HG03066 (cell line): ENCODE measurements at regions not wholly inside any gene's neighbourhood (a gene's known extent, or its start where the extent isn't known, plus 50 kb on each side); places are given as distances from the start of the nearest gene placed in this dataset.

Experiments used
- ATAC-seq: cut with Tn5 transposase; IDR thresholded peaks from one replicate; pipeline ENCODE4 v1.9.1; 2021; ENCODE audit warnings: low read depth; ENCODE audit not compliant: unreplicated experiment

GRCh38 chr9:118449554-118449953 is 745.4 kb downstream of the TLR4 start:
- ATAC-seq = no peak

- ATAC-seq = no peak
Measured at GRCh38 chr9:118455259-118455658, 751.1 kb downstream of the TLR4 start.

GRCh38 chr9:118455788-118456187 is 751.6 kb downstream of the TLR4 start:
- no peak for ATAC-seq

DNA sequence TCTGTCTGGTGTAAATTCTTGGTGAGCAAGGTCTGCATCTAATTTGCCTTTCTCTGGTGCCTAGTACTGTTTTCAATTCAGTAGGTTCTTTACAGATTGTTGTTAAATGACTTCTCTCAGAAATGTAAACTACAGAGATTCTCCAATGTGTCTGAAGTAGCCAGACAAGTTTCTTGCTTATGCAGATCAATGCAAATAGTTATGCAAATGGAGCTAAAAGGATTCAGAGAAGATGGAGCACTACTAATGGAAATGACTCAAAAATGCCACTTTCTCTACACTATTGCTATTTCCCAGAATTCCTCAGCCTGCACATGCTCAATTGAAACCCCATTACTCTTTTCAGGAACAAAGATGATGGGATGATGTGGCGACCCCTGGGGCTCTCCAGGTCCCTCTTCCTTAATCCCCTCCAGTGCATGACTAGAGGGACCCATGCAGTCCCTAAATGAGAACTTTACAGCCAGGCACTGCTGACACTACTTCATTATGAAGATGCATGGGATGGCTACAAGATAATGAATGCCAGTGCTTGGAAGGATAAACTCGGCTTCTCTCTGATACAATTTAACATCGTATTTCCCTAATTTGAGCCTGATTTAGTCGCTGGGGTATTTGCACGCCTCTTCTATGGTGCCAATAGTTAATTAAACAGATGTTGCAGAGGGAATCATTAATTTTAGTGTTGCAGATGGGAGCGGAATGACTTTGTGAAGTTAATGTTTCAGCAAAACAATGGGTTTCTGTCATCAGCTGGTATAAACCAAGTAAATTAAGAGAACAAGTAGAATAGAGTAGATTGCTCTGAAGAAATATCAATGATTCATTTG is 753.2 kb downstream of the TLR4 start:
- no peak for ATAC-seq

GRCh38 chr9:118459913-118460312 is 755.7 kb downstream of the TLR4 start:
- no peak for ATAC-seq

GRCh38 chr9:118463419-118463818 is 759.2 kb downstream of the TLR4 start:
- no peak for ATAC-seq

GRCh38 chr9:118473521-118473920 is 769.3 kb downstream of the TLR4 start:
- no peak for ATAC-seq

DNA sequence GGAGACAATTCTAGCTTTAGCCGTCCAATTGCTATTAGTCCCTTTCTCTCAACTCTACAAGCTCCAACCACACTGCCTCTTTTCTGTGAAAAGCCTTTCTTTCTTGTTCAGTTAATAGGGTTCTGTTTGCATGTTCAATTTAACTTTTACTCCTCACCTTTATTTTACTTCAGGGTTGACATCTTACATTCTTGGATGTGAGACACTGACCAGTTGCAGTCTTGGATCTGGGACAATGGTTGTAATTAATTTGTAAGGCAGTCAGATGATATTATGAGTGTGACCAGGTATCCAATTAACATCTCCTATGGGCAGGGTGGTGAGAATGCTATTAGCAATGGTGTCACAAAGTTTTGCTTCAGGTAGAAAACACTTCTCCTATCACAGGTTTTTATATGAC is 774.5 kb downstream of the TLR4 start:
- ATAC-seq = no peak

DNA sequence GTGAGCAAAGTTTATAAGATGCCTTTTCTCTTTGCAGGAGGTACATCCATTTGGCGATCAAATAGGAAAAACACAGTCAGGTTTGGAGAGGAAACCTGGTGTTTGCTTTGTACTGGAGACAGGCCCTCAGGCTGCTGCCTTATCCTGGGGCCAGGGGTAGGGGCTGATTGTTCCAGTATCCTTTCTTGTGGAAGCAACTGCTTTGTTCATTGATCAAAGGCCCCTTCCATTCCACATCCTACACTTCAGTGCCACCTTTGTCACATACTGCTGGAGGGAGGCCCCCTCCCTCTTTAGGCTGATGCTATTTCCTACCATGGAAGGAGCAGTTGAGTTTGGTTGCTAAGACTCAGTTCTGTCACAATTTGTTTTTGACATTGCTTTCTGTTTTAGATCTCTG is 778.1 kb downstream of the TLR4 start:
- no peak for ATAC-seq

- ATAC-seq = no peak
Measured at GRCh38 chr9:118483677-118484076, 779.5 kb downstream of the TLR4 start.

DNA sequence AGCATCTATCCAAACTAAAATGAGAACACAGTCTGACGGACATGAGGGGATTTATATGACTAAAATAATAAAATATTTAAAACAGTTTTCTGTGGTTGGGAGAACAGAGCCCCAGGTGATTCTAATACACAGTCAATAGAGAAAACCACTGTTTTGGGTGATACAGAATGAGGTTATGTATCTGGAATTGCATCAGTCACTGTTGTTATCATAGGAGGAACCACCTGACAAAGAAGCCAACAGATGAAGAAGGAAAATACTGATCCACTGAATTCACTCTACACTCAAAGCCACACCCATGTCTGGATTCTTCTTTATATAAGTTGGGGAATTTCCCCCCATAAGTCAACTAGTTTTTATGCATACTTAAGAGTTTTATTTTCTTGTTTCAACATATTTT is 799.0 kb downstream of the TLR4 start:
- no peak for ATAC-seq

DNA sequence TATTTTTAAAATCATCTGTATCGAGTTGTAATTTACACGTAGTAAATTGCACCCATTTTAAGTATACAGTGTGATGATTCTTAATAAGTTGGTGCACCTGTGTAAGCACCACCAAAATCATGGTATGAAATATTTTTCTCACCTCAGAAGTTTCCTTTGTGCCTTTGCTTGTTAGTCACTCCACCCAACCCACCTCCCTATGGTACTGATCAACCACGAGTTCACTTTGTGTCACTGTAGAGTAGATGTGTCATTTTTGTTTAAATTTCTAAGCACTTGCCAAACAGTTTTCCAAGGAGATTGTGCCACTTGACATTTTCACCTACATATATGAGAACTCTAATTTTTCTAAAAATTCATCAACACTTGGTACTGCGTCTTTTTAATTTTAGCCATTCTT is 806.5 kb downstream of the TLR4 start:
- no peak for ATAC-seq

DNA sequence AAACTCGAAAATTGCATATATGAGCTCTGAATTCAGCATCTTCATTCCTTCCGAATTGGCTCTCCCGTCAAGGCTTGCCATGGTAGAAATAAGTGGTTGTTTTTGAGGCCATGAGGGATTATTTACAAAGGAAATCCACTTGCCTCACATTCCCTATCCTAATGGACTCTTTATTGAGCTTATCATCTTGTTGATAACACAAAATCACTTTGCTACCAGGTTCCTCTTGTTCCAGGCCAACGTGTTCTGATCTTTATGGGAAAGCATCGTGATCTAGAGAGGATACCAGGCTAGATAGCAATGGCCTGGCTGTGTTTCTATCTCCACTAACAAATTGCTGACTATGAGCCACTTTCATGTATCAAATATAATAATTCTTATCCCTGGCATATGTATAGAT is 811.7 kb downstream of the TLR4 start:
- ATAC-seq = no peak

DNA sequence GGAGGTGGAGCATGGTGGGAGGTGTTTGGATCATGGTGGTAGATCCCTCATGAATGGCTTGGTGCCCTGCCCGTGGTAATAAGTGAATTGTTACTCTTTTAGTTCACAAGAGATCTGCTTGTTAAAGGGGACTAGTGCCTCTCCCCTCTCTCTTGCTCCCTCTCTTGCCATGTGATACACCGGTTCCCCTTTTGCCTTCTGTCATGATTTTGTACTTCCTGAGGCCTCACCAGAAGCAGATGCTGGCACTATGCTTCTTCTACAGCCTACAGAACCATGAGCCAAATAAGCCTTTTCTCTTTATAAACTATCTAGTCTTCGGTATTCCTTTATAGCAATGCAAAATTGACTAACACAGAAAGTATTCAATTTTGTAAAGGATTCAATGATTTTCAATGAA is 817.1 kb downstream of the TLR4 start:
- ATAC-seq = no peak

DNA sequence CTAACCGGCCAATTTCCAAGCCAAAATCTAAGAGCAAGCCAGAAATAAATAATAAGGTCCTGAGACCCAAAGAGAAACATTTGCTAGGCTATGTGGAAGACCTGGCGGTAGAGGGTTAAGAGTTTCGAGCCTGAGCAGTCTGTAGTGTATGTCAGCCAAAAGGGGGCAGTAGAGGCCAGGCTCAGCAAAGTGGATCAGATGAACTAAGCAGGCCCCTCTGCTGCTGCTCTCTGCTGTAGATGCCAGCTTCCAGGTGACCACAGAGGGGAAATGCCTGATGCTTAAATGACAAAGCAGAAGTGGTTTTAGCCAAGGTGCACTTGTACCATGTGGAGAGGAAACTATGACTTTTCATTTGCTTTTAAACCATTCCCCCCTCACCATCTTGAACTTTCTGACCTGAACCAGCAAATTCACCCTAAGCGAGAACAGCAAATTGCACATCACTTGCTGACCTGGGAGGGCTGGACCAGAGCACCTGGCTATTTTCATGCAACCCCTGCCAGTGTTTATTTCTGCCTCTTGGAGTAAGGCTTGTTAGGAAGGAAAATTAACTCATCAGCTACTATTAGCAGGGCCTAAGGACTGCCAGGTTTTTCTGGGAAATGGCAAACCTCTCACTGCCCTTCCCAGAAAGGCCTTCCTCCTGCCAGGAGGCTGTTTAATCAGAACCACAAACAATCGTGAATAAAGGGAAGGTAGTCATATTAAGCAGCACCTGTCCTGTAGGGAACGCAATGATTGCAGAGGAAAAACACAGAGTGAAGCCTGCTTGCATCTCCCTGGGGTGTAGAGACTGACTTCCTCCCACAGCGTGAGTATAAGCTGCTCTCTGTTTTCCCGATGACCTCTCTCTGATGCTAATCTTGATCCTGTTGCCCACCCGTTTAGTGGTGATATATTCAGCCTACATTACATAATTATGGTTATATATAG is 818.2 kb downstream of the TLR4 start:
- ATAC-seq = peak; percentile 96

GRCh38 chr9:118527261-118527660 is 823.1 kb downstream of the TLR4 start:
- no peak for ATAC-seq

DNA sequence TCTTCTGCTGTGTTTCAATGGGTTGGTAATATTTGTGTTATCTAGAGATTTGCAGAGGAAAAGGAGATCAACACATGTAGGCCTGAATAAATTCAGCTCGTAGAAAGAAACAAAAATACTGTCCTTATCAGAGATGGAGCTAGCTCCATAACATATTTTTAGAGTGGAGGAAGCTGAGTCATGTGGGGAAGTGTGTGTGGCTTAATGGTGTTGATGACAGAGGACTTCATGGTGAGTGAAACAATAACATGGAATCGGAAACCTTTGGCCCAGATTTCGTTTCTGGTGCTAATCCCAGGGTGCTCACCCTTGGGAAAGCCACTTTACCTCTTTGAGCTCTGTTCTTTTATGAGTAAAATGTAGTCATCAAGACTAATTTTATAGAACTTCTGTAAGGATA is 825.0 kb downstream of the TLR4 start:
- no peak for ATAC-seq

DNA sequence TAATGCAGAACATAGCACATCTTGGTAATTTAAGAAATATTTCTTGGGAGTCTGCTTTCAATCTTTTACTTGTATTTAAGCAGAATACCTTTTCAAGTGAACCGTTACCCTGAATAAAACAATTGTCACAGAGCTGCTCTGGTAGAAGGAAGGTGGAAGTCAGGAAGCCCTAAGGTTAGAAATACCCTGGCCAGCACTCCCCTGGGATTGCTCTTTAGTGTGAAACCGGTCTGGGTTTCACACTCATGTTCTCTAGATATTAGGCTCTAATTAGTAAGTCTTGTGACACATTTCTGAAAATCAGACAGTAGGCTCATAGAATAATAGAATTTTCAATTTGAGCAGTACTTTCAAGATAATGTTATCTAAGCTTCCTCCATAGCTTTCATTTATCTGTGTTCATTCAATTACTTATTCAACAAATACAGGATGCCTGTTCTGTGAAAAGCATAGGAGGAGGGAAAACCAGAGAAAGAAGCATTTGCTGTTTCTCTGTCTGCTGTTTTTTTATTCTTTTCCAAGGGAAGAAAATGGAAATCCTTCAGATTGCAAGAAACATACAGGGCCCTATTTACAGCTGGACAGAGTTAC is 825.5 kb downstream of the TLR4 start:
- peak; percentile 74 for ATAC-seq

DNA sequence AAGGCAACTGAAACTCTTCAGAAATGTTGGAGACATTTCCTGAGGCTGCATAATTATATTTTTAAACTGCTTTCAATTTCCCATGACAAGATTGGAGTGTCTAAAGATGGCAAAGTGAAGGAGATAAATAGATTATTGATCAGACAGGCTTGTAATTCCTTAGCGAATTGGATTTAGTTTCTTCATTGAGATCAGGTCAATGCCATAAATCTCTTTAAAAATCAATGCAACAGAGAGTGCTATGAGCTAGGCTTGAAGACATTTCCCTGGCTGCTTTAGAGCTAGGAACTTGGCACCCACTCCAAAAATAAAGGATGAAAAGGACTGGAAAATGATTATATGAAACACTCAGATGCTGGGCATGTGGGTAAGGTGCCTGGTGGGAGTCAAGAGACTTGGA is 828.4 kb downstream of the TLR4 start:
- ATAC-seq = no peak

DNA sequence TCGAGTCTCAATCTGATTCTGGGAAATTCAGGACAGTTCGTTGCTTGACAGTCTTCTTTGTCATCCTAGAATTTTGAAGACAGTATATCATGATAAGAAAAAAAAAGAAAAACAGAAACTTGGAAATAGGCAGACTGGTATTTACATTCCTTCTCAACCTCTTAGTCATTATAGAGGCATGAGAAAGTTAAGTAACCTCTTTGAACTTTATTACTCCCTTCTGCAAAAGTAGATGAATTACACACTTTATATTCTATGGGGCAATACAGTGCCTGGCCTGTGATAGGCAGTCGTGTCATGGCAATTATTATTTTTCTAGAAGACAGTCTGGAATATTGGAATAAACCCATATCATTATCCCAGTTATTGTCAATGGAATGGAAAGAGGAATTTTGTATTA is 828.9 kb downstream of the TLR4 start:
- ATAC-seq = no peak

GRCh38 chr9:118533850-118534249 is 829.6 kb downstream of the TLR4 start:
- ATAC-seq = no peak
